GM08714 (cell line): ENCODE measurements at regions not wholly inside any gene's neighbourhood (a gene's known extent, or its start where the extent isn't known, plus 50 kb on each side); places are given as distances from the start of the nearest gene placed in this dataset.

ENCODE experiments used
- H3K4me3 ChIP-seq: fragments of 200-500 bp; sonication (Bioruptor generic); 2 replicates; pipeline ENCODE4 v1.5.1; 2014; ENCODE audit warnings: mild to moderate bottlenecking, low read length, inconsistent platforms
- ZNF274 ChIP-seq: IDR thresholded peaks from 2 replicates; pipeline ENCODE4 v1.6.1; 2012; ENCODE audit warnings: mild to moderate bottlenecking, low read depth, low read length

GRCh38 chr20:48187851-48188250 lies 402.6 kb upstream of the SULF2 start:
- no peak for TF ChIP-seq ZNF274

GRCh38 chr20:48186915-48187314 lies 401.6 kb upstream of the SULF2 start:
- TF ChIP-seq ZNF274: no peak

More at GRCh38 chr20:48187851-48188250, 402.6 kb upstream of the SULF2 start:
- H3K4me3 ChIP-seq: no peak overlapping the region

GRCh38 chr20:48186447-48186846 lies 401.2 kb upstream of the SULF2 start:
- no peak for TF ChIP-seq ZNF274
- no peak overlapping the region for H3K4me3 ChIP-seq

More at GRCh38 chr20:48186915-48187314, 401.6 kb upstream of the SULF2 start:
- H3K4me3 ChIP-seq: no peak overlapping the region

GRCh38 chr20:48184229-48184628 lies 398.9 kb upstream of the SULF2 start:
- H3K4me3 ChIP-seq: no peak overlapping the region
- no peak for TF ChIP-seq ZNF274

- no peak for TF ChIP-seq ZNF274
- no peak overlapping the region for H3K4me3 ChIP-seq
Measured at GRCh38 chr20:48181261-48181935, 396.1 kb upstream of the SULF2 start.

GRCh38 chr20:48180618-48181017 lies 395.3 kb upstream of the SULF2 start:
- TF ChIP-seq ZNF274: no peak

GRCh38 chr20:48180024-48180423 lies 394.7 kb upstream of the SULF2 start:
- no peak for TF ChIP-seq ZNF274
- H3K4me3 ChIP-seq: no peak overlapping the region

More at GRCh38 chr20:48180618-48181017, 395.3 kb upstream of the SULF2 start:
- no peak overlapping the region for H3K4me3 ChIP-seq

GRCh38 chr20:48178633-48179032 lies 393.4 kb upstream of the SULF2 start:
- no peak overlapping the region for H3K4me3 ChIP-seq
- no peak for TF ChIP-seq ZNF274

GRCh38 chr20:48177058-48177457 lies 391.8 kb upstream of the SULF2 start:
- H3K4me3 ChIP-seq: no peak overlapping the region
- TF ChIP-seq ZNF274: no peak

GRCh38 chr20:48176139-48176538 lies 390.9 kb upstream of the SULF2 start:
- no peak for TF ChIP-seq ZNF274
- no peak overlapping the region for H3K4me3 ChIP-seq

GRCh38 chr20:48175261-48175660 lies 390.0 kb upstream of the SULF2 start:
- no peak overlapping the region for H3K4me3 ChIP-seq
- no peak for TF ChIP-seq ZNF274

GRCh38 chr20:48172357-48172702 lies 387.0 kb upstream of the SULF2 start:
- no peak for TF ChIP-seq ZNF274
- no peak overlapping the region for H3K4me3 ChIP-seq

- no peak for TF ChIP-seq ZNF274
- H3K4me3 ChIP-seq: no peak overlapping the region
Measured at GRCh38 chr20:48171626-48172356, 386.5 kb upstream of the SULF2 start.

- H3K4me3 ChIP-seq: no peak overlapping the region
Measured at GRCh38 chr20:48171071-48171470, 385.8 kb upstream of the SULF2 start.

GRCh38 chr20:48170625-48171024 lies 385.3 kb upstream of the SULF2 start:
- no peak overlapping the region for H3K4me3 ChIP-seq
- TF ChIP-seq ZNF274: no peak

More at GRCh38 chr20:48171071-48171470, 385.8 kb upstream of the SULF2 start:
- no peak for TF ChIP-seq ZNF274
